ENCODE measurements at regions not wholly inside any gene's neighbourhood (a gene's known extent, or its start where the extent isn't known, plus 50 kb on each side); places are given as distances from the start of the nearest gene placed in this dataset.

- H3K27ac Mint-ChIP-seq, result peak overlapping the region in 1 of 6 donors; percentile 18
- no peaks in the 10 kb centered on the region for H3K4me1 Mint-ChIP-seq
- H3K27me3 Mint-ChIP-seq, result peaks cover 18 to 36% (median 19%) of the 10 kb centered on the region in 3 donors
- DNase-seq (no peak), ATAC-seq (ENCODE audit: low read depth in 2 of 2) (no peak)
- H3K4me3 Mint-ChIP-seq, result no peak overlapping the region
- no peaks in the 10 kb centered on the region for H3K36me3 Mint-ChIP-seq
- H3K9me3 Mint-ChIP-seq, result peaks cover 0 to 2% (median 0%) of the 10 kb centered on the region in 7 donors
Measured at GRCh38 chr1:14245954-14246353, 352.5 kb upstream of the KAZN start.

GRCh38 chr1:14246471-14246870 is 352.0 kb upstream of the KAZN start:
- Mint-ChIP-seq H3K4me3 (no peak overlapping the region), H3K36me3 (no peaks in the 10 kb centered on the region), H3K4me1 (no peaks in the 10 kb centered on the region), H3K27ac (no peak overlapping the region), H3K27me3 (peaks cover 18 to 36% (median 19%) of the 10 kb centered on the region in 3 donors), H3K9me3 (peaks cover 0 to 2% (median 0%) of the 10 kb centered on the region in 7 donors)
- DNase-seq (no peak), ATAC-seq (ENCODE audit: low read depth in 2 of 2) (no peak)

- Mint-ChIP-seq H3K27me3 (peaks cover 18 to 36% (median 19%) of the 10 kb centered on the region in 3 donors), H3K36me3 (no peaks in the 10 kb centered on the region), H3K4me3 (no peak overlapping the region), H3K27ac (no peak overlapping the region), H3K4me1 (no peaks in the 10 kb centered on the region), H3K9me3 (peaks cover 0 to 2% (median 0%) of the 10 kb centered on the region in 7 donors)
- ATAC-seq (ENCODE audit: low read depth in 2 of 2), result no peak
- DNase-seq, result no peak
Measured at GRCh38 chr1:14247666-14248065, 350.8 kb upstream of the KAZN start.

- Mint-ChIP-seq H3K4me1 (peaks cover 7 to 21% (median 20%) of the 10 kb centered on the region in 3 donors), H3K27me3 (peaks cover 9 to 18% (median 17%) of the 10 kb centered on the region in 3 donors), H3K9me3 (peaks cover 0 to 5% (median 0%) of the 10 kb centered on the region in 7 donors), H3K27ac (no peak overlapping the region), H3K4me3 (no peak overlapping the region), H3K36me3 (no peaks in the 10 kb centered on the region)
- no peak for DNase-seq
- no peak for ATAC-seq (ENCODE audit: low read depth in 2 of 2)
Measured at GRCh38 chr1:14251871-14252270, 346.6 kb upstream of the KAZN start.

- Mint-ChIP-seq H3K9me3 (peaks cover 0 to 5% (median 0%) of the 10 kb centered on the region in 7 donors), H3K36me3 (no peaks in the 10 kb centered on the region), H3K4me3 (peak overlapping the region in 2 of 8 donors; percentile 6 to 33), H3K27me3 (peaks cover 5 to 11% (median 9%) of the 10 kb centered on the region in 3 donors), H3K4me1 (peaks cover 7 to 21% (median 20%) of the 10 kb centered on the region in 3 donors), H3K27ac (peak overlapping the region in 1 of 6 donors; percentile 32)
- no peak for ATAC-seq (ENCODE audit: low read depth in 2 of 2)
- DNase-seq, result no peak
Measured at GRCh38 chr1:14253676-14254075, 344.8 kb upstream of the KAZN start.

- Mint-ChIP-seq H3K4me3 (peak overlapping the region in 3 of 8 donors; percentile 0 to 10 (median 1)), H3K36me3 (no peaks in the 10 kb centered on the region), H3K27me3 (peaks cover 9 to 13% (median 9%) of the 10 kb centered on the region in 3 donors), H3K4me1 (peaks cover 7 to 21% (median 20%) of the 10 kb centered on the region in 3 donors), H3K9me3 (peaks cover 0 to 5% (median 0%) of the 10 kb centered on the region in 7 donors), H3K27ac (peak overlapping the region in 1 of 6 donors; percentile 46)
- peak; percentile 74 to 76 for ATAC-seq (ENCODE audit: low read depth in 2 of 2)
- peak; percentile 30 for DNase-seq
Measured at GRCh38 chr1:14254251-14254650, 344.2 kb upstream of the KAZN start.

GRCh38 chr1:14255233-14255632 is 343.3 kb upstream of the KAZN start:
- no peaks in the 10 kb centered on the region for H3K36me3 Mint-ChIP-seq
- peaks cover 0 to 5% (median 0%) of the 10 kb centered on the region in 7 donors for H3K9me3 Mint-ChIP-seq
- ATAC-seq (ENCODE audit: low read depth in 2 of 2), result no peak
- H3K4me3 Mint-ChIP-seq, result no peak overlapping the region
- peaks cover 7 to 21% (median 20%) of the 10 kb centered on the region in 3 donors for H3K4me1 Mint-ChIP-seq
- no peak overlapping the region for H3K27ac Mint-ChIP-seq
- DNase-seq, result no peak
- peaks cover 15 to 21% (median 18%) of the 10 kb centered on the region in 3 donors for H3K27me3 Mint-ChIP-seq

GRCh38 chr1:14255711-14256110 is 342.8 kb upstream of the KAZN start:
- Mint-ChIP-seq H3K27me3 (peaks cover 19 to 23% (median 21%) of the 10 kb centered on the region in 3 donors), H3K9me3 (peaks cover 0 to 5% (median 0%) of the 10 kb centered on the region in 7 donors), H3K4me1 (peaks cover 7 to 21% (median 20%) of the 10 kb centered on the region in 3 donors), H3K36me3 (no peaks in the 10 kb centered on the region), H3K4me3 (no peak overlapping the region), H3K27ac (peak overlapping the region in 1 of 6 donors; percentile 70)
- ATAC-seq (ENCODE audit: low read depth in 2 of 2), result no peak
- no peak for DNase-seq

- Mint-ChIP-seq H3K36me3 (no peaks in the 10 kb centered on the region), H3K9me3 (peaks cover 0 to 5% (median 0%) of the 10 kb centered on the region in 7 donors), H3K4me1 (peaks cover 1 to 9% (median 5%) of the 10 kb centered on the region in 3 donors), H3K27ac (no peak overlapping the region), H3K4me3 (no peak overlapping the region), H3K27me3 (peaks cover 31 to 42% (median 32%) of the 10 kb centered on the region in 3 donors)
- DNase-seq, result no peak
- no peak for ATAC-seq (ENCODE audit: low read depth in 2 of 2)
Measured at GRCh38 chr1:14259191-14259757, 339.2 kb upstream of the KAZN start.

- H3K36me3 Mint-ChIP-seq, result no peaks in the 10 kb centered on the region
- H3K9me3 Mint-ChIP-seq, result peaks cover 0 to 5% (median 0%) of the 10 kb centered on the region in 7 donors
- DNase-seq (no peak), ATAC-seq (ENCODE audit: low read depth in 2 of 2) (no peak)
- no peaks in the 10 kb centered on the region for H3K4me1 Mint-ChIP-seq
- peaks cover 35 to 54% (median 41%) of the 10 kb centered on the region in 3 donors for H3K27me3 Mint-ChIP-seq
- no peak overlapping the region for H3K4me3 Mint-ChIP-seq
- H3K27ac Mint-ChIP-seq, result no peak overlapping the region
Measured at GRCh38 chr1:14260480-14260879, 338.0 kb upstream of the KAZN start.

GRCh38 chr1:14261395-14261794 is 337.1 kb upstream of the KAZN start:
- no peaks in the 10 kb centered on the region for H3K4me1 Mint-ChIP-seq
- ATAC-seq (ENCODE audit: low read depth in 2 of 2) (no peak), DNase-seq (no peak)
- H3K36me3 Mint-ChIP-seq, result no peaks in the 10 kb centered on the region
- H3K27ac Mint-ChIP-seq, result no peak overlapping the region
- no peak overlapping the region for H3K4me3 Mint-ChIP-seq
- peaks cover 0 to 5% (median 0%) of the 10 kb centered on the region in 7 donors for H3K9me3 Mint-ChIP-seq
- peaks cover 27 to 56% (median 49%) of the 10 kb centered on the region in 3 donors for H3K27me3 Mint-ChIP-seq

GRCh38 chr1:14262637-14263036 is 335.8 kb upstream of the KAZN start:
- no peak for ATAC-seq (ENCODE audit: low read depth in 2 of 2)
- no peaks in the 10 kb centered on the region for H3K9me3 Mint-ChIP-seq
- no peak overlapping the region for H3K4me3 Mint-ChIP-seq

GRCh38 chr1:14263225-14263624 is 335.3 kb upstream of the KAZN start:
- Mint-ChIP-seq H3K9me3 (no peaks in the 10 kb centered on the region), H3K27me3 (peaks cover 29 to 56% (median 52%) of the 10 kb centered on the region in 3 donors), H3K27ac (no peak overlapping the region), H3K4me3 (no peak overlapping the region), H3K4me1 (no peaks in the 10 kb centered on the region), H3K36me3 (no peaks in the 10 kb centered on the region)
- ATAC-seq (ENCODE audit: low read depth in 2 of 2) (no peak), DNase-seq (no peak)

More at GRCh38 chr1:14262637-14263036, 335.8 kb upstream of the KAZN start:
- Mint-ChIP-seq H3K27me3 (peaks cover 27 to 56% (median 49%) of the 10 kb centered on the region in 3 donors), H3K4me1 (no peaks in the 10 kb centered on the region), H3K27ac (no peak overlapping the region), H3K36me3 (no peaks in the 10 kb centered on the region)
- DNase-seq, result no peak

- ATAC-seq (ENCODE audit: low read depth in 2 of 2) (no peak), DNase-seq (no peak)
- no peaks in the 10 kb centered on the region for H3K4me1 Mint-ChIP-seq
- H3K9me3 Mint-ChIP-seq, result no peaks in the 10 kb centered on the region
- H3K27me3 Mint-ChIP-seq, result peaks cover 30 to 54% (median 52%) of the 10 kb centered on the region in 3 donors
- no peak overlapping the region for H3K4me3 Mint-ChIP-seq
- no peak overlapping the region for H3K27ac Mint-ChIP-seq
- no peaks in the 10 kb centered on the region for H3K36me3 Mint-ChIP-seq
Measured at GRCh38 chr1:14263671-14264070, 334.8 kb upstream of the KAZN start.
